ENCODE measurements at regions not wholly inside any gene's neighbourhood (a gene's known extent, or its start where the extent isn't known, plus 50 kb on each side); places are given as distances from the start of the nearest gene placed in this dataset.

DNA sequence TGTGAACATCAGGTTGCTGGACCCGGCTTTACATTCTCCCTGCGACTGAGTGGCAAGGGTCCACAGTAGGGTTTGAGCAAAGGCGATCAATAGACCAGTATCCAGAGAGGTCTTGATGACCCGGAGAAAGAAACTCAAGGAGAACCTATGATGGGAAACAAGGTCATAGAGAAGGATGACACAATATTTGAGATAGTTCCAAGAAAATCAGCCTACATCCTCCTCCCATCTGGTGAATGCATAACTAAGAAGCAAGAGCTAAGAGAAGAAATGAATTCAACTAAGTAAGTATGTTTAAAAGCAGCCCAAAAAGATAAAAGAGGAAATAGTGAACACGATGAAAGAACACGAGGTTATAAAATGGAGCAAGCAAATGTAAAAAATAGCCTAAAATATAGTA lies 166.3 kb downstream of the CD8B2 start:
- Mint-ChIP-seq H3K4me1 (ENCODE audit: low read depth) (no peaks in the 10 kb centered on the region), H3K27me3 (ENCODE audit: low read depth) (no peaks in the 10 kb centered on the region), H3K36me3 (ENCODE audit: low read depth) (no peaks in the 10 kb centered on the region), H3K9me3 (no peaks in the 10 kb centered on the region), H3K4me3 (no peak overlapping the region), H3K27ac (no peak overlapping the region)

DNA sequence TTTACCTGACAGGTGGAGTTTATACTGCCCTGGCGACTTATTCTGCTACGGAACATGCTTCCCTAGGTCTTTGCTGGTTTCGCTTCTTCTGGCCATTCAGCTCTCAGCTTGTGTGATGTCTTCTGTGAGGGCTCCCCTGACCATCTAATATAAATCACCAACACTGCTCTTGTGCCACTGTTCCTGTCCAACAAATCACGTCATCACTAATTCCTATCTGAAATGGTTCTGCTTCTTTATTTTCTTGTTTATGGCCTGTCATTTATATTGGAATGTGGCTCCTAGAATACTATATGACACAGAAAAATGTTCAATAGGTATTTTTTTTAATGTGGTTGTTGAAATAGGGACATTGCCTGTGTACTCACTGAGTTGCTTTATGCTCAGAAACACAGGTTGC lies 171.5 kb downstream of the CD8B2 start:
- Mint-ChIP-seq H3K4me3 (no peak overlapping the region), H3K27me3 (ENCODE audit: low read depth) (no peaks in the 10 kb centered on the region), H3K4me1 (ENCODE audit: low read depth) (no peaks in the 10 kb centered on the region), H3K36me3 (ENCODE audit: low read depth) (no peaks in the 10 kb centered on the region), H3K9me3 (no peaks in the 10 kb centered on the region), H3K27ac (no peak overlapping the region)

DNA sequence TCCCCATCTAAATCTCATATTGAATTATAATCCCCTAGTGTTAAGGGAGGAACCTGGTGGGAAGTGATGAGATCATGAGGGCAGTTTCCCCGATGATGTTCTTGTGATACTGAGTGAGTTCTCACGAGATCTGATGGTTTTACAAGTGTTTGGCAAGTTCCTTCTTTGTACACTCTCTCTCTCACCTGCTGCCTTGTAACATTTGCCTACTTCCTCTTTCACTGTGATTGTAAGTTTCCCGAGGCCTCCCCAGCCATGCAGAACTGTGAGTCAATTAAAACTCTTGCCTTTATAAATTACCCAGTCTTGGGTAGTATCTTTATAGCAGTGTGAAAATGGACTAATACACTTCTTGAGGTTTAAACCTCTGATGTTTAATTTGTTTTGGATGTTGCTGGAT lies 177.5 kb downstream of the CD8B2 start:
- Mint-ChIP-seq H3K36me3 (ENCODE audit: low read depth) (no peaks in the 10 kb centered on the region), H3K4me3 (no peak overlapping the region), H3K4me1 (ENCODE audit: low read depth) (no peaks in the 10 kb centered on the region), H3K27ac (no peak overlapping the region), H3K9me3 (no peaks in the 10 kb centered on the region), H3K27me3 (ENCODE audit: low read depth) (no peaks in the 10 kb centered on the region)

DNA sequence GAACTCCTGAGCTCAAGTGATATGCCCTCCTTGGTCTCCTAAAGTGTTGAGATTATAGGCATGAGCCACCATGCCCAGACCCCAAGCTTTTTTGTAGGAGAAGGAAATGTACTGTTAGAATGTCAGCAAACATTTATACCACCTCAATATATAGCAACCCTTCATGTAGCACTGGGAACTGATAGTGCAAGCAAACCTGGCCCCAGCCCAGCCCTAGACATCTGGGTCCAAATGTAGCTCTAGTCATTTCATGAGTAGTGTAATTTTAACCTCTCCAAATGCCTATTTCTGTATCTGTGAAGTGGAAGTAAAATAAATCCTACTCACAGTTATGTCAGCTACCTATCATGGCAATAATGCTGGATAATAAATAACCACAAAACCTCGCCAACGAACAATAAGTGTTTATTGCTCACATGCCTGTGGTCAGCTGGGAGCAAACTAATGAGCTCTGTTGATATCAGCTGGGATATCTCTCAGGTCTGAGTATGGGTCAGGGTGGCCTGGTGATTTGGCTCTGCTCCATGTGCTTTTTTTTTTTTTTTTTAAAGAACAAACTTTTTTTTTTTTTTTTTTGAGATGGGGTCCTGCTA lies 180.4 kb downstream of the CD8B2 start:
- Mint-ChIP-seq H3K4me1 (ENCODE audit: low read depth) (no peaks in the 10 kb centered on the region), H3K9me3 (no peaks in the 10 kb centered on the region), H3K27ac (no peak overlapping the region)

DNA sequence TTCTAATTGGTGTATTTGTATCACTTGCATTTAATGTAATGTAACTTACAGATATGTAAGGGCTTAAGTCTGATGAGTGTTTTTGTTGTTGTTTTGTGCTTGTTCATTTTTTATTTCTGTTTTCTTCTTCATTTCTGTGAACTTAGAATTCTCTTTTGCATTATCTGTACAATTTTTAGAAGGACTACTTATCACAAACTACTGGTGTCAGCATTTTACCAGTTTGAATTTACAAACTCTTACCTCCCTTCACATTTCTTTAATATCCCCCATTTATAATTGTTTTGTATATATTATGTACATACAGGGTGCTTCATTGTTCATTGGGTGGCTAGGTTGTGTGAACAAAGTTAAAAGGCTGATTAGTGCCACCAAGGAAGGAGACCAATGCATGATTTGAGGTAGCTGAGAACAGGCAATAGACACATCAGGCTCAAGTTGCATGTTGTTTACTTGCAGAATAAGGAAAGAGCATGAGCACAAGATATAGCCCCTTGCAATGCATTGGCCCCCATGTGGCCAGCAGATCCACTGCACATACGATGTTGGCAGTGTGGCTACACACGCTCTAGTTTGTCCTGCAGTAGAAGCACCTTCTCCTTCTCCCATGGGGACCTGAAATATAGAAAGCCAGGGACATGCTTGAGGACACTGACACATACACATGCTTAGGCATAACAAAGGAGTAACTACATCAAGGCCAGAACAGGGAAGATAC lies 198.2 kb downstream of the CD8B2 start:
- Mint-ChIP-seq H3K36me3 (ENCODE audit: low read depth) (no peaks in the 10 kb centered on the region), H3K9me3 (peaks cover 6% of the 10 kb centered on the region), H3K4me3 (no peak overlapping the region), H3K4me1 (ENCODE audit: low read depth) (no peaks in the 10 kb centered on the region), H3K27ac (no peak overlapping the region), H3K27me3 (ENCODE audit: low read depth) (no peaks in the 10 kb centered on the region)

More for the DNA sequence above, 180.4 kb downstream of the CD8B2 start:
- no peaks in the 10 kb centered on the region for H3K27me3 Mint-ChIP-seq (ENCODE audit: low read depth)
- no peaks in the 10 kb centered on the region for H3K36me3 Mint-ChIP-seq (ENCODE audit: low read depth)
- no peak overlapping the region for H3K4me3 Mint-ChIP-seq

DNA sequence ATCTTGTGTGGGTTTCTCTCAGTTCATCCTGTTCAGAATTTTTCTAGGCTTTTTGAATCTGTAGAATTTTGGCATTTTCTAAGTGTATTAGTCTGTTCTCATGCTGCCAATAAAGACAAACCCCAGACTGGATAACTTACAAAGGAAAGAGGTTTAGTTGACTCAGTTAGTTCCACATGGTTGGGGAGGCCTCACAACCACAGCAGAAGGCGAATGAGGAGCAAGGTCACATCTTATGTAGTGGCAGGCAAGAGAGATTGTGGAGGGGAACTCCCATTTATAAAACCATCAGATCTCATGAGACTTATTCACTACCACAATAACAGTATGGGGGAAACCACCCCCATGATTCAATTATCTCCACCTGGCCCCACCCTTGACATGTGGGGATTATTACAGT lies 199.2 kb downstream of the ST6GAL2 start:
- Mint-ChIP-seq H3K27me3 (ENCODE audit: low read depth) (no peaks in the 10 kb centered on the region), H3K4me3 (no peak overlapping the region), H3K9me3 (peaks cover 6% of the 10 kb centered on the region), H3K27ac (no peak overlapping the region), H3K4me1 (ENCODE audit: low read depth) (no peaks in the 10 kb centered on the region), H3K36me3 (ENCODE audit: low read depth) (no peaks in the 10 kb centered on the region)

DNA sequence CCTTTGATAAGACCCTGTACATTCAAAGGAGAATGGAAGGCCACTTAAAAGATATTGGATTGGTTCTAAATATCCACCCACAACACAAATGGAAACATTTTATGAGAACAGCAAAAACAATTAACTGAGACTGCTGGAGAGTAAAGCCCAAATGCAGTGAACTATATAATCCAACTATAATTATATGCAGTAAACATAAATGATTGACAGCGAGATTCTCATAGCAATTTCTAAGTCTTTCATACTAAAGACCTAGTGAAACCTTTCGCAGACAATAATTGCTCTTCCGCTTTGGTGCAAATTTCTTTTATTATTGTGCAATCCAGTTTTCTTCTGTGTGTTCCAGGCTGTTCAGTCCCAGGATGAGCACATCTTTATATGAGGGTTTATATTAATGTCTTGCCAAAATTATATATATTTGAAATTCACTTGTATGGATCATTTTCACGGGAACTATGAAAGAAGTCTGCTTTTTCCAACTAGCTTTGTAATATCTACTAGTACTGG lies 190.9 kb downstream of the ST6GAL2 start:
- no peak overlapping the region for H3K27ac Mint-ChIP-seq
- no peaks in the 10 kb centered on the region for H3K4me1 Mint-ChIP-seq (ENCODE audit: low read depth)
- no peak overlapping the region for H3K4me3 Mint-ChIP-seq
- no peaks in the 10 kb centered on the region for H3K27me3 Mint-ChIP-seq (ENCODE audit: low read depth)
- no peaks in the 10 kb centered on the region for H3K9me3 Mint-ChIP-seq
- no peaks in the 10 kb centered on the region for H3K36me3 Mint-ChIP-seq (ENCODE audit: low read depth)

DNA sequence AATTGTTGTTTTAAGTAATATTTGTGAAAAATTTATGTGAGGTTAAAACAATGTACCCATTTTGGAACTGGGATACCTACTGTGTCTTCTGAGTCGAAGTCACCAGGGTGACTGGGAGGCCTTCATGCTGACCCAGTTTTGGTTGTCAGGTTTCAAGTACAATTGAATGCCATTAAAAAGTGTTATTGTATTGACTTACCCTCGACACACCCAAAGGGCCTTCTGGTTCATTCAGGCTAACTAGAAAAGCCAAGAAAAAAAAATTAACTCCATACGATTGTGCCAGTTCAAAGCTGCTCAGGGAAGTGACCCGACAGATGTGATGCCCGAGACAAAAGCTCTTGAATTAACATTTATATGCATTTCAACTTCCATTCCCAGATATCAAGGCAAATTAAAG lies 190.0 kb downstream of the ST6GAL2 start:
- Mint-ChIP-seq H3K27ac (no peak overlapping the region), H3K4me3 (no peak overlapping the region), H3K9me3 (no peaks in the 10 kb centered on the region), H3K27me3 (ENCODE audit: low read depth) (no peaks in the 10 kb centered on the region), H3K36me3 (ENCODE audit: low read depth) (no peaks in the 10 kb centered on the region), H3K4me1 (ENCODE audit: low read depth) (no peaks in the 10 kb centered on the region)

DNA sequence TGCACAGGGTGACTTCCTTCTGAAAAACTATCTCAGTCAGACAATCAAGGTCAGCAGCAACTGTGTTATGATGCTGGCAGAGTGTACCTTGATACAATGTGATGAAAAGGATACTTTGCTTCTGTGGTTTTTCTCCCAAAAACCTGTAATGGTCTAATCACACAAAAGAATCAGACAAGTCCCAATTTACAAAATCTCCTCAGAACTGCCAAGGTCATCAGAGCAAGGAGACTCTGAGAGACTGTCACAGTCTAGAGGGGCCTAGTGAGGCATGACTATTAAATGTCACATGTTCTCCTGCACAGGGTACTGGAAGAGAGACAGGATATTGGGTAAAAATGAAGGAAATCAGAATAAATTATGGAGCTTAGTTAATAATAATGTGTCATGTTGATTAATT lies 185.4 kb downstream of the ST6GAL2 start:
- H3K4me3 Mint-ChIP-seq, result no peak overlapping the region
- no peak overlapping the region for H3K27ac Mint-ChIP-seq
- no peaks in the 10 kb centered on the region for H3K27me3 Mint-ChIP-seq (ENCODE audit: low read depth)
- H3K36me3 Mint-ChIP-seq (ENCODE audit: low read depth), result no peaks in the 10 kb centered on the region
- H3K4me1 Mint-ChIP-seq (ENCODE audit: low read depth), result no peaks in the 10 kb centered on the region
- no peaks in the 10 kb centered on the region for H3K9me3 Mint-ChIP-seq

DNA sequence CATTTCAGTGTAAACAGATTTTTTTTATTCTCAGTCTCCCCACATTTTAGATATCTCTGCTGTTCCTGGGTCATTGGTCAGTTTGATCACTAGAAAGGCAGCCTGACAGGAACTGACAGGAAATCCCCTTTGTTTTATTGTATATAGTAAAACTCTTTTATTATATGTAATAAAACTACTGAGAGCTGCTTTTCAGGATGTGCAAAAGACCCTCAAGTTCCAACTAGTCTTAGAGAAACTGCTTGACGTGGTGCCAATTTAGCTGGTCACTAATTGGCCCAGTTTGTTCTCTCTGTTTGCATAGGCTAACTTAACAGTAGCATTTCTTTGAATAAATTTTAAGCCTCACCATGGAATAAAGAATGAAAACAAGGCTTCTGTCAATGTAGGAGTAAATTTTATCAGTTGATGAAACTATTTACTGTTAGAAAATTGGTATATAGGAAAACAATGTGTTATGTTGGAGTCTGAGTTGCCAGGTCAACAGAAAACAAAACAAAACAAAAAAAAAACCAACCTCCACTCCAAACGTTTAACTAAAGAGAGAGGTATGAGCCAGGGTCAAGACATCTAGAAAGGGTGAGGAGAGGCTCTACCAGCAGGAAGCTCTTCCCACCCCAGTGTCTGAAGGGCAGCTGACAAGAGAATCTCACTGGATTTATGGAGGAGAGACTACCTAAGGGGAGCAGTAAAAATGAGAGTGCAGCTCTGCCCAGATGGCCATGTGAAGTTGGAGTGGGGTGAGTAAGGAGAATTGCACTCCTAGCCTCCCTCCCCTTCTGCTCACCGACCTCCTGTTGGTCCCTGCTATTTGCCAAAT lies 184.6 kb downstream of the ST6GAL2 start:
- Mint-ChIP-seq H3K4me1 (ENCODE audit: low read depth) (no peaks in the 10 kb centered on the region), H3K27ac (no peak overlapping the region), H3K9me3 (no peaks in the 10 kb centered on the region), H3K36me3 (ENCODE audit: low read depth) (no peaks in the 10 kb centered on the region), H3K4me3 (no peak overlapping the region), H3K27me3 (ENCODE audit: low read depth) (no peaks in the 10 kb centered on the region)

DNA sequence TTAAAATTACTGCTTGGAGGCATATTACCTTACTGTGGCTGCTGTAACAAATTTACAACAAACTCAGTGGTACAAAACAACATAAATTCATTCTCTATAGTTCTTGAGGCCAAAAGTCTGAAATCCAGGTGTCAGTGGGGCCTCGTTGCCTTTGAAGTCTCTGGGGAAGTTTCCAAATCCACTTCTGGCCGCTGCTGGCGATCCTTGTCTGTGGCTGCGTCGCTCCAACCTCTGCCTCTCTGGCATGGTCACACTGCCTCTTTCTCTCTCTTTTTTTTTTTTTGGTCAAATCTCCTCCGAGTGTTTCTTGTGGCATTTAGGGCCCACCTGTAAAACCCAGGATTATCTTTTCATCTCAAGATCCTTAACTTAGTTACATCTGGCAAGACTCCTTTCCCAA lies 182.8 kb downstream of the ST6GAL2 start:
- no peaks in the 10 kb centered on the region for H3K9me3 Mint-ChIP-seq
- H3K4me1 Mint-ChIP-seq (ENCODE audit: low read depth), result no peaks in the 10 kb centered on the region

DNA sequence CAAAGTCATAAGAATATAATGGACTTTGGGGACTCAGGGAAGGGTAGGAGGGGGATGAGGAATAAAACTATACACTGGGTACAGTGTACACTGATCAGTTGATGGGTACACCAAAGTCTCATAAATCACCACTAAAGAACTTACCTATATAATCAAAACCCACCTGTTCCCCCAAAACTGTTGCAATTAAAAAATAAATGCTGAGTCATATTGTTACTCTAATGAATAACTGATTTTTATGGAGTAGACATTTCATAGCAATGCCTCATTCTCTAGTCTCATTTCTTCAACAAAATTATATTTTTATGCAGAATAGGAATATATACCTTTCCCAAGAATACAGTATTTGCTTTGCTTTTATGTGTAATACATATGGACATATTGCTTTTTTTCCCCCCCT lies 181.2 kb downstream of the ST6GAL2 start:
- Mint-ChIP-seq H3K27ac (no peak overlapping the region), H3K9me3 (no peaks in the 10 kb centered on the region), H3K27me3 (ENCODE audit: low read depth) (no peaks in the 10 kb centered on the region), H3K4me3 (no peak overlapping the region), H3K4me1 (ENCODE audit: low read depth) (no peaks in the 10 kb centered on the region), H3K36me3 (ENCODE audit: low read depth) (no peaks in the 10 kb centered on the region)

More for the DNA sequence above, 182.8 kb downstream of the ST6GAL2 start:
- H3K27ac Mint-ChIP-seq, result no peak overlapping the region
- H3K4me3 Mint-ChIP-seq, result no peak overlapping the region
- H3K36me3 Mint-ChIP-seq (ENCODE audit: low read depth), result no peaks in the 10 kb centered on the region
- no peaks in the 10 kb centered on the region for H3K27me3 Mint-ChIP-seq (ENCODE audit: low read depth)

DNA sequence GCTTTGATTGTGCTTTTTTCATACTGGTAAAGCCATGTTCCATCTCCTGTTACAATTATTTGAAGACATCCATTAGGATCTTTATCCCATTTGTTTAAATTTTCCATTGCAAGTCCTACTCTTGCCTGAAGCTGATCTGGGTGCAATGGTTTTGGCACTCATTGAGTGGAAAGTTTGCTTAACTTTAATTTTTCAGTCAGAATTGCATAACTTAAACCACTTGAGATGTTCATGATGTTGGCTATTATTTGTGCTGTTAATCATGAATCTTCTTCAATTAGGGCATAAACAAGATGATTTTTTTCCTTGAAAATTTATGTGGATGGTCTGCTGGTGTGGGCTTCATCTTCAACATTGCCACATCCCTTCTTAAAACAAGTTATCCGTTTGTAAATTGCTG lies 180.1 kb downstream of the ST6GAL2 start:
- Mint-ChIP-seq H3K4me1 (ENCODE audit: low read depth) (no peaks in the 10 kb centered on the region), H3K27me3 (ENCODE audit: low read depth) (no peaks in the 10 kb centered on the region), H3K27ac (no peak overlapping the region), H3K9me3 (peaks cover 5% of the 10 kb centered on the region), H3K36me3 (ENCODE audit: low read depth) (no peaks in the 10 kb centered on the region), H3K4me3 (no peak overlapping the region)

DNA sequence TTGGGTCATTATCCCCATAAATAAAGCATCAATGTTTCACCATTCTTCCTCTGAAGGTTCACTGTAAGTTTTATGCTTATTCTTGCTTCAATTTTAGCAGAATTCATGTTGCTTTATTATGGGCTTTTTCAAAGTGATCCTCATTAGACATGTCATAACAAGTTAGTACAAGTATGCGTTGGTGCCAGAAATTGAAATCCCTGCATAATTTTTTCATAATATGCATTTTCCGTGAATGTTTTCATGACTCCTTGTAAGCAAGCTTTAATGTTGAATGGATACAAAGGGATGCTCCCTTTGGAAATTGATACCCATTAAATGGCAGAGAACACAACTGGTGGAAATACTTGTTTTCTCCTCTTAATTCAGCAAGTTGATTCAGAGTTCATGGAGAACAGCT lies 179.7 kb downstream of the ST6GAL2 start:
- H3K36me3 Mint-ChIP-seq (ENCODE audit: low read depth), result no peaks in the 10 kb centered on the region
- H3K27ac Mint-ChIP-seq, result no peak overlapping the region
- H3K4me1 Mint-ChIP-seq (ENCODE audit: low read depth), result no peaks in the 10 kb centered on the region
- no peak overlapping the region for H3K4me3 Mint-ChIP-seq
- H3K9me3 Mint-ChIP-seq, result peaks cover 5% of the 10 kb centered on the region
- no peaks in the 10 kb centered on the region for H3K27me3 Mint-ChIP-seq (ENCODE audit: low read depth)

DNA sequence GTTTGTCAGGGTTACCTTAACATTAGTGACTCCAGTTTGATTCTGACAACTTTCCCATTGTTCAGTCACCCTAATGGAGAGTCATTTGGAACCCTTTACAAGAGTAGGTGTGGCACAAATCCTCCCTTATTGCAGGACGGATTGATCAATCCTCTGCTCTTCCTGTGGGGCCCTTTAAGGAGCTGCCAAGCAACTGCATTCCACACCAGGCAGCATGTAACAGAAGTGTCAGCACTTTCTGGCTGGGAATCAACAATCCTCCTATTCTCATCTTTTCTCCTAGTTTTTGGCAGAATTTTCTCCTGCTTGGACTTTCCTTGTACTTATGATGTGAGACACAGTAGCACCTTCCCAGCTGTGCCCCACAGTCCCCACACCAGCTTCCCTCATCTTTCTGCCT lies 177.8 kb downstream of the ST6GAL2 start:
- Mint-ChIP-seq H3K27ac (no peak overlapping the region), H3K36me3 (ENCODE audit: low read depth) (no peaks in the 10 kb centered on the region), H3K4me3 (no peak overlapping the region), H3K4me1 (ENCODE audit: low read depth) (no peaks in the 10 kb centered on the region), H3K9me3 (peaks cover 5% of the 10 kb centered on the region), H3K27me3 (ENCODE audit: low read depth) (no peaks in the 10 kb centered on the region)
